Smooth muscle cell (in vitro differentiated cells): ENCODE measurements at regions not wholly inside any gene's neighbourhood (a gene's known extent, or its start where the extent isn't known, plus 50 kb on each side); places are given as distances from the start of the nearest gene placed in this dataset.
"Not testable (repeated sequence)": the region's sequence is repeated elsewhere in the genome, so short reads cannot be mapped to it uniquely, and the experiment has no call there.

Source experiments
- DNase-seq: peaks from one replicate; lab custom pipeline; 2025; ENCODE audit not compliant: unreplicated experiment; lab: John Stamatoyannopoulos, UW
- H2AFZ ChIP-seq: fragments of 200-600 bp; sonication (generic); 2 replicates; pipeline ENCODE4 v1.6.0; 2016; ENCODE audit warnings: antibody characterized with exemption, low read depth, mild to moderate bottlenecking
- H3F3A ChIP-seq: fragments of 200-600 bp; sonication (generic); 2 replicates; pipeline ENCODE4 v1.6.0; 2017; ENCODE audit warnings: antibody characterized with exemption, low read depth
- H3K27ac ChIP-seq: fragments of 200-600 bp; sonication (generic); 2 replicates; pipeline ENCODE4 v1.5.1; 2016; ENCODE audit warnings: low read depth, mild to moderate bottlenecking
- H3K27me3 ChIP-seq: fragments of 200-600 bp; sonication (generic); 2 replicates; pipeline ENCODE4 v1.6.1; 2016; ENCODE audit warnings: low read depth, mild to moderate bottlenecking
- H3K36me3 ChIP-seq: fragments of 200-600 bp; sonication (generic); 2 replicates; pipeline ENCODE4 v1.5.1; 2016; ENCODE audit warnings: low read depth
- H3K4me1 ChIP-seq: fragments of 200-600 bp; sonication (generic); 2 replicates; pipeline ENCODE4 v1.5.1; 2016; ENCODE audit warnings: low read depth
- H3K4me2 ChIP-seq: fragments of 200-600 bp; sonication (generic); 2 replicates; pipeline ENCODE4 v1.6.0; 2016; ENCODE audit warnings: mild to moderate bottlenecking
- H3K4me3 ChIP-seq: fragments of 200-600 bp; sonication (generic); 2 replicates; pipeline ENCODE4 v1.5.1; 2016; ENCODE audit warnings: mild to moderate bottlenecking
- H3K79me2 ChIP-seq: fragments of 200-600 bp; sonication (generic); 2 replicates; pipeline ENCODE4 v1.6.0; 2016; ENCODE audit warnings: low read depth, mild to moderate bottlenecking
- H3K9ac ChIP-seq: fragments of 200-600 bp; sonication (generic); 2 replicates; pipeline ENCODE4 v1.6.0; 2016; ENCODE audit warnings: low read depth
- H3K9me3 ChIP-seq: fragments of 200-600 bp; sonication (generic); replicated peaks from 2 replicates; pipeline ENCODE4 v1.5.1; 2016; ENCODE audit warnings: low read depth
- H4K20me1 ChIP-seq: fragments of 200-600 bp; sonication (generic); 2 replicates; pipeline ENCODE4 v1.6.0; 2016; ENCODE audit warnings: low read depth
- CTCF ChIP-seq: fragments of 200-600 bp; sonication (generic); IDR thresholded peaks from 2 replicates; pipeline ENCODE4 v1.5.1; 2017; ENCODE audit warnings: borderline replicate concordance, mild to moderate bottlenecking, antibody characterized with exemption; ENCODE audit not compliant: insufficient read depth, poor library complexity, severe bottlenecking
- WGBS: methylation state at CpG from one replicate; pipeline ENCODE4 v1.1.7; 2016; ENCODE audit warnings: low lambda C conversion rate; 5-methylcytosine and 5-hydroxymethylcytosine counted together

GRCh38 chr2:53511549-53511948, 256.1 kb upstream of the CHAC2 start:
- no peak for TF ChIP-seq CTCF
- peak overlapping the region; percentile 1 for H3K27ac ChIP-seq

GRCh38 chr2:53510401-53510800, 257.2 kb upstream of the CHAC2 start:
- Histone ChIP-seq H3K4me3 (no peak overlapping the region), H4K20me1 (no peaks in the 10 kb centered on the region), H3K27ac (no peak overlapping the region), H3K36me3 (no peaks in the 10 kb centered on the region), H3K27me3 (no peaks in the 10 kb centered on the region), H3K4me2 (no peak overlapping the region), H3K79me2 (no peaks in the 10 kb centered on the region), H2AFZ (no peak overlapping the region), H3F3A (no peaks in the 10 kb centered on the region), H3K9ac (no peak overlapping the region), H3K9me3 (no peaks in the 10 kb centered on the region), H3K4me1 (peaks cover 5% of the 10 kb centered on the region)
- DNase-seq: no peak
- WGBS: 74% methylated on average over 4 of the region's 4 CpGs
- TF ChIP-seq CTCF: no peak

More at GRCh38 chr2:53511549-53511948, 256.1 kb upstream of the CHAC2 start:
- no peaks in the 10 kb centered on the region for H3K36me3 ChIP-seq
- H3K4me1 ChIP-seq: no peaks in the 10 kb centered on the region
- no peaks in the 10 kb centered on the region for H3K27me3 ChIP-seq
- H3F3A ChIP-seq: no peaks in the 10 kb centered on the region
- no peaks in the 10 kb centered on the region for H3K79me2 ChIP-seq
- H3K4me2 ChIP-seq: no peak overlapping the region
- H2AFZ ChIP-seq: no peak overlapping the region
- no peaks in the 10 kb centered on the region for H3K9me3 ChIP-seq
- no peak for DNase-seq
- H3K9ac ChIP-seq: no peak overlapping the region
- no peak overlapping the region for H3K4me3 ChIP-seq
- no peaks in the 10 kb centered on the region for H4K20me1 ChIP-seq
- WGBS: 95% methylated on average over 4 of the region's 4 CpGs

- Histone ChIP-seq H3K9ac (no peak overlapping the region), H3K4me3 (no peak overlapping the region), H3K4me2 (no peak overlapping the region), H2AFZ (no peak overlapping the region), H3K4me1 (peaks cover 5% of the 10 kb centered on the region), H3K79me2 (no peaks in the 10 kb centered on the region), H3F3A (no peaks in the 10 kb centered on the region), H3K36me3 (no peaks in the 10 kb centered on the region), H3K27me3 (no peaks in the 10 kb centered on the region), H3K9me3 (no peaks in the 10 kb centered on the region), H4K20me1 (no peaks in the 10 kb centered on the region), H3K27ac (no peak overlapping the region)
- no peak for TF ChIP-seq CTCF
- WGBS: 67% methylated on average over 9 of the region's 9 CpGs
- DNase-seq: no peak
These were observed 257.7 kb upstream of the CHAC2 start for GRCh38 chr2:53509831-53510388.

GRCh38 chr2:53508667-53509066, 258.9 kb upstream of the CHAC2 start:
- Histone ChIP-seq H3K4me3 (no peak overlapping the region), H3K27ac (no peak overlapping the region), H3K79me2 (no peaks in the 10 kb centered on the region), H3K9me3 (no peaks in the 10 kb centered on the region), H2AFZ (no peak overlapping the region), H3K4me2 (no peak overlapping the region), H4K20me1 (no peaks in the 10 kb centered on the region), H3K36me3 (no peaks in the 10 kb centered on the region), H3K27me3 (no peaks in the 10 kb centered on the region), H3K9ac (no peak overlapping the region), H3F3A (no peaks in the 10 kb centered on the region), H3K4me1 (peaks cover 5% of the 10 kb centered on the region)
- WGBS: 92% methylated on average over 3 of the region's 3 CpGs
- TF ChIP-seq CTCF: no peak
- no peak for DNase-seq

- not testable (repeated sequence) for H3K4me1 ChIP-seq, DNase-seq, H3K9ac ChIP-seq, H4K20me1 ChIP-seq, H3K9me3 ChIP-seq, H3K27me3 ChIP-seq, H3F3A ChIP-seq, H3K36me3 ChIP-seq, H3K4me3 ChIP-seq, H3K79me2 ChIP-seq, H2AFZ ChIP-seq, H3K4me2 ChIP-seq
- WGBS: 70% methylated on average over 3 of the region's 3 CpGs
- peak overlapping the region; percentile 33 for H3K27ac ChIP-seq
These were observed 260.5 kb upstream of the CHAC2 start for GRCh38 chr2:53507070-53507469.
